K562 (cell line): ENCODE measurements at regions not wholly inside any gene's neighbourhood (a gene's known extent, or its start where the extent isn't known, plus 50 kb on each side); places are given as distances from the start of the nearest gene placed in this dataset.

Experiments
- ATAC-seq: fragments of 200-7000 bp; cut with Tn5 transposase; 3 replicates; pipeline ENCODE4 v1.9.1; 2020; ENCODE audit warnings: moderate library complexity
- BruUV-seq: library from RNA; stranded (reverse); fragments of 400-500 nt; replicated peaks from 2 replicates; lab custom pipeline; 2021; lab: Mats Ljungman, UMichigan
- CTCF ChIA-PET: fragments of 300-600 bp; formaldehyde crosslinking; extraction: SDS; loops from one replicate; lab custom pipeline; 2021; ENCODE audit warnings: low intra/inter-chr PET ratio; lab: Yijun Ruan, JAX
- POLR2A ChIA-PET: fragments of 300-600, 350-650 bp; sonication (Branson Sonifier 250); formaldehyde crosslinking; extraction: SDS; loops from one replicate; lab custom pipeline; 2021; ENCODE audit warnings: antibody characterized with exemption, inconsistent platforms; lab: Yijun Ruan, JAX
- DNase-seq, 4 experiments: peaks; one replicate each; pipeline versions ENCODE4 v3.0.0 to v3.0.0-alpha.2; 2011 to 2018; ENCODE audit warnings: low spot score in 3 of 4, mixed read lengths in 3 of 4; ENCODE audit errors: extremely low read depth in 1 of 4
- FAIRE-seq: peaks from 2 replicates; lab custom pipeline; 2011; peaks lifted over from hg19 to GRCh38; lab: Jason Lieb, UNC
- H2AFZ ChIP-seq: 2 replicates; pipeline ENCODE4 v1.6.0; 2011; ENCODE audit warnings: low read depth, low read length, control low read depth, inconsistent platforms
- H3K27ac ChIP-seq: fragments of 200-600 bp; 3 replicates; pipeline ENCODE4 v1.8.0; 2011; ENCODE audit warnings: low read depth, mild to moderate bottlenecking, control low read depth, inconsistent platforms, low read length, moderate library complexity, mixed read lengths; ENCODE audit errors: extremely low read depth
- H3K27me3 ChIP-seq, 2 experiments: fragments of 300-600 bp in 1 of 2; 2 replicates in 1 of 2; 3 replicates in 1 of 2; pipeline versions ENCODE4 v1.6.0 to v1.8.0; 2011; ENCODE audit warnings: inconsistent platforms in 2 of 2, low read length in 2 of 2, mild to moderate bottlenecking in 1 of 2, mixed read lengths in 1 of 2, moderate library complexity in 1 of 2; ENCODE audit not compliant: control insufficient read depth in 2 of 2, insufficient read depth in 2 of 2
- H3K36me3 ChIP-seq: fragments of 300-600 bp; 3 replicates; pipeline ENCODE4 v1.8.0; 2011; ENCODE audit warnings: mild to moderate bottlenecking, low read length, inconsistent platforms; ENCODE audit not compliant: control insufficient read depth, insufficient read depth
- H3K4me1 ChIP-seq, 2 experiments: fragments of 200-600 bp in 1 of 2; replicated peaks in 1 of 2; 2 replicates in 1 of 2; 3 replicates in 1 of 2; pipeline versions ENCODE4 v1.5.1 to v1.8.0; 2011; ENCODE audit warnings: inconsistent platforms in 2 of 2, low read length in 2 of 2, mild to moderate bottlenecking in 1 of 2, mixed read lengths in 1 of 2, moderate library complexity in 1 of 2; ENCODE audit not compliant: control insufficient read depth in 2 of 2, insufficient read depth in 2 of 2
- H3K4me2 ChIP-seq: 2 replicates; pipeline ENCODE4 v1.6.1; 2011; ENCODE audit warnings: low read length, control low read depth, inconsistent platforms, mixed read lengths; ENCODE audit not compliant: insufficient read depth
- H3K4me3 ChIP-seq: fragments of 200-600 bp; sonication (generic), shearing (Covaris generic); 2 replicates; pipeline ENCODE4 v1.5.1; 2016; ENCODE audit warnings: control low read depth, inconsistent platforms
- H3K79me2 ChIP-seq: fragments of 200-600 bp; 3 replicates; pipeline ENCODE4 v1.8.0; 2011; ENCODE audit warnings: low read length, inconsistent platforms; ENCODE audit not compliant: control insufficient read depth, insufficient read depth
- H3K9ac ChIP-seq, 2 experiments: 2 replicates each; pipeline versions ENCODE4 v1.6.0 to v1.6.1; 2011; ENCODE audit warnings: low read depth in 2 of 2, low read length in 2 of 2, control low read depth in 1 of 2, inconsistent platforms in 1 of 2, mild to moderate bottlenecking in 1 of 2, mixed read lengths in 1 of 2; ENCODE audit not compliant: insufficient read depth in 1 of 2
- H3K9me1 ChIP-seq: one replicate; pipeline ENCODE4 v1.6.0; 2011; ENCODE audit warnings: inconsistent platforms, mild to moderate bottlenecking, low read length, moderate library complexity; ENCODE audit not compliant: control insufficient read depth, insufficient read depth
- H3K9me3 ChIP-seq: replicated peaks from 2 replicates; pipeline ENCODE4 v1.5.1; 2011; ENCODE audit warnings: low read depth, low read length, inconsistent platforms; ENCODE audit not compliant: control insufficient read depth, insufficient read depth
- H4K20me1 ChIP-seq: replicated peaks from 2 replicates; pipeline ENCODE4 v1.6.1; 2011; ENCODE audit warnings: low read length, inconsistent platforms, mixed read lengths; ENCODE audit not compliant: control insufficient read depth, insufficient read depth
- ARID1B ChIP-seq: fragments of 450-650 bp; IDR thresholded peaks from 2 replicates; pipeline ENCODE4 v1.6.1; 2016; ENCODE audit warnings: antibody characterized with exemption, mild to moderate bottlenecking, inconsistent platforms
- CBFA2T2 ChIP-seq: fragments of 450-650 bp; conservative IDR thresholded peaks from 2 replicates; pipeline ENCODE4 v1.6.1; 2017; ENCODE audit warnings: mild to moderate bottlenecking
- CC2D1A ChIP-seq: fragments of 450-650 bp; IDR thresholded peaks from 2 replicates; pipeline ENCODE4 v1.6.1; 2017; ENCODE audit warnings: mild to moderate bottlenecking
- FOSL1 ChIP-seq: fragments of 200-800 bp; sonication (Bioruptor generic); conservative IDR thresholded peaks from 2 replicates; pipeline ENCODE4 v1.6.1; 2016; ENCODE audit warnings: missing genetic modification characterization, missing compliant biosample characterization
- FUS ChIP-seq: fragments of 200-400 bp; formaldehyde crosslinking; optimal IDR thresholded peaks from 2 replicates; pipeline ENCODE3; 2017; ENCODE audit warnings: low read depth, low read length
- GABPB1 ChIP-seq: sonication (generic); formaldehyde crosslinking; IDR thresholded peaks from 2 replicates; pipeline ENCODE4 v1.8.0; 2022; ENCODE audit warnings: mild to moderate bottlenecking, missing genetic modification reagents
- HLTF ChIP-seq: fragments of 450-650 bp; IDR thresholded peaks from 2 replicates; pipeline ENCODE4 v1.6.1; 2016
- LARP7 ChIP-seq: fragments of 450-650 bp; IDR thresholded peaks from 2 replicates; pipeline ENCODE4 v1.6.1; 2016
- NCOA4 ChIP-seq: fragments of 450-650 bp; IDR thresholded peaks from 2 replicates; pipeline ENCODE4 v1.6.1; 2018; ENCODE audit warnings: mild to moderate bottlenecking; ENCODE audit not compliant: partially characterized antibody
- PHF20 ChIP-seq: fragments of 450-650 bp; IDR thresholded peaks from 2 replicates; pipeline ENCODE4 v1.6.1; 2018; ENCODE audit not compliant: partially characterized antibody
- RAD21 ChIP-seq, 2 experiments: fragments of 250-450 bp in 1 of 2; fragments of 450-650 bp in 1 of 2; sonication (Bioruptor Pico) in 1 of 2; formaldehyde crosslinking in 1 of 2; IDR thresholded peaks in 1 of 2; conservative IDR thresholded peaks in 1 of 2; 2 replicates each; pipeline versions ENCODE4 v1.4.0 to v1.8.0; 2020 to 2022; ENCODE audit warnings: mild to moderate bottlenecking in 2 of 2, moderate library complexity in 1 of 2
- RFX5 ChIP-seq: IDR thresholded peaks from 2 replicates; pipeline ENCODE4 v1.6.1; 2011; ENCODE audit warnings: low read depth, mild to moderate bottlenecking, improper control_type of control experiment, low read length
- U2AF1 ChIP-seq: fragments of 200-400 bp; formaldehyde crosslinking; optimal IDR thresholded peaks from 2 replicates; pipeline ENCODE3; 2017; ENCODE audit warnings: mild to moderate bottlenecking, low read depth, low read length, moderate library complexity
- ZNF41 ChIP-seq: fragments of 250-450 bp; sonication (Bioruptor Pico); conservative IDR thresholded peaks from 2 replicates; pipeline ENCODE4 v1.4.0; 2020; ENCODE audit warnings: mild to moderate bottlenecking
- ZNF445 ChIP-seq: fragments of 250-450 bp; sonication (Bioruptor Pico); IDR thresholded peaks from 2 replicates; pipeline ENCODE4 v1.4.0; 2020; ENCODE audit warnings: low read depth, mild to moderate bottlenecking, moderate library complexity
- ZNF778 ChIP-seq: fragments of 450-650 bp; formaldehyde crosslinking; IDR thresholded peaks from 2 replicates; pipeline ENCODE4 v1.4.0; 2020; ENCODE audit warnings: mild to moderate bottlenecking, moderate library complexity
- WGBS: fragments of 100-300 bp; shearing (Covaris generic); methylation state at CpG from one replicate; pipeline ENCODE4 v1.1.6; 2016; ENCODE audit warnings: low coverage, mixed read lengths; ENCODE audit not compliant: insufficient coverage; ENCODE audit errors: missing lambda C conversion rate; 5-methylcytosine and 5-hydroxymethylcytosine counted together
- in situ Hi-C: fragments of 300-500 bp; cut with MboI; formaldehyde crosslinking; loops from 4 replicates; pipeline ENCODE4 v1.15.0; 2018; ENCODE audit warnings: inconsistent platforms, mixed read lengths
- intact Hi-C: fragments of 100-400 bp; cut with micrococcal nuclease; formaldehyde crosslinking; loops from 2 replicates; pipeline ENCODE4 v1.14.2; 2022
- TF ChIP-seq, protein P1 (sequence below): sonication (generic); formaldehyde crosslinking; IDR thresholded peaks from 2 replicates; pipeline ENCODE4 v1.8.0; 2022; ENCODE audit warnings: missing genetic modification reagents, mild to moderate bottlenecking, borderline replicate concordance
- TF ChIP-seq, protein P2 (sequence below): sonication (generic); IDR thresholded peaks from 2 replicates; pipeline ENCODE4 v1.6.1; 2016

DNA sequence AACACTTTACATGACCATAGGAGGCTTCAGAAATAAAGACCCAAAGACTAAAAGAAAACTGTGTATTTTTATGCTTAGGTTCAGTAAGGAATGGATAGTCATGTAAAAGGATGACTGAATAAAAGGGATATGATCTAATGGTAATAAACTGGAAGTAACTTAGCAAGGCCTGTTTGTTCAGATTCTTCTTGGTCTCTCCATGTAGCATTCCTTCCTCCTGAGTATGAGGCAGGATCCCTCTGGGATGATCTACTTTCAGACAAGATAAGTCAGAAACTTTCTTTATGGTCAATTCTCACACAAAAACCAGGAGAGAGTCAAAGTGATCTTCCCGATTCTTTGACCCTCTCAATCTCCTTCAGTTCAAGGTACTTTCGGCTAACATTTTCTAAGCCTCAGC lies 340.8 kb upstream of the DCBLD2 start:
- no peaks in the 10 kb centered on the region for H3K27me3 ChIP-seq
- H3K27ac ChIP-seq = no peak overlapping the region
- DNase-seq = no peak
- H3K4me2 ChIP-seq = no peak overlapping the region
- TF ChIP-seq U2AF1 (no peak), HLTF (no peak), CBFA2T2 (no peak), RAD21 (CRISPR knock-in tag; conservative IDR thresholded peaks at IDR 0.05 in 1 of 2, IDR thresholded peaks at IDR 0.05 in 1 of 2) (no peak), FUS (no peak), ZNF445 (no peak), NCOA4 (no peak), PHF20 (no peak), CC2D1A (no peak), ARID1B (no peak), LARP7 (no peak), ZNF778 (CRISPR knock-in tag) (no peak), ZNF41 (CRISPR knock-in tag) (no peak), FOSL1 (tag) (no peak), GABPB1 (CRISPR knock-in tag) (no peak), RFX5 (no peak)
- TF ChIP-seq, protein P1, sequence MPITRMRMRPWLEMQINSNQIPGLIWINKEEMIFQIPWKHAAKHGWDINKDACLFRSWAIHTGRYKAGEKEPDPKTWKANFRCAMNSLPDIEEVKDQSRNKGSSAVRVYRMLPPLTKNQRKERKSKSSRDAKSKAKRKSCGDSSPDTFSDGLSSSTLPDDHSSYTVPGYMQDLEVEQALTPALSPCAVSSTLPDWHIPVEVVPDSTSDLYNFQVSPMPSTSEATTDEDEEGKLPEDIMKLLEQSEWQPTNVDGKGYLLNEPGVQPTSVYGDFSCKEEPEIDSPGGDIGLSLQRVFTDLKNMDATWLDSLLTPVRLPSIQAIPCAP (CRISPR knock-in tag) = no peak
- TF ChIP-seq, protein P2, sequence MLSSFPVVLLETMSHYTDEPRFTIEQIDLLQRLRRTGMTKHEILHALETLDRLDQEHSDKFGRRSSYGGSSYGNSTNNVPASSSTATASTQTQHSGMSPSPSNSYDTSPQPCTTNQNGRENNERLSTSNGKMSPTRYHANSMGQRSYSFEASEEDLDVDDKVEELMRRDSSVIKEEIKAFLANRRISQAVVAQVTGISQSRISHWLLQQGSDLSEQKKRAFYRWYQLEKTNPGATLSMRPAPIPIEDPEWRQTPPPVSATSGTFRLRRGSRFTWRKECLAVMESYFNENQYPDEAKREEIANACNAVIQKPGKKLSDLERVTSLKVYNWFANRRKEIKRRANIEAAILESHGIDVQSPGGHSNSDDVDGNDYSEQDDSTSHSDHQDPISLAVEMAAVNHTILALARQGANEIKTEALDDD = no peak
- TF ChIP-seq, all 486 proteins: peak for 0
- BruUV-seq = no TSS peak
- H4K20me1 ChIP-seq = no peaks in the 10 kb centered on the region
- FAIRE-seq (no peak), ATAC-seq (no peak)
- H3K9me3 ChIP-seq = no peaks in the 10 kb centered on the region
- no peak overlapping the region for H3K4me3 ChIP-seq
- no peaks in the 10 kb centered on the region for H3K79me2 ChIP-seq
- intact Hi-C loops = no loop called here
- H3K9me1 ChIP-seq = no peaks in the 10 kb centered on the region
- H3K36me3 ChIP-seq = no peaks in the 10 kb centered on the region
- ChIA-PET CTCF (no interaction called here), POLR2A (no interaction called here)
- in situ Hi-C loops = no loop called here
- H2AFZ ChIP-seq = no peak overlapping the region
- no peak overlapping the region for H3K9ac ChIP-seq
- H3K4me1 ChIP-seq = no peaks in the 10 kb centered on the region
- 0% methylated on average over 2 of the region's 2 CpGs for WGBS
